T-helper 2 cell treated with Interferon-gamma antibody and Interleukin-4, amounts not matched to agents 100 ng/mL and 5 ng/mL, for 36 hours (primary cell): ENCODE measurements at regions not wholly inside any gene's neighbourhood (a gene's known extent, or its start where the extent isn't known, plus 50 kb on each side); places are given as distances from the start of the nearest gene placed in this dataset.
"Not testable (repeated sequence)": the region's sequence is repeated elsewhere in the genome, so short reads cannot be mapped to it uniquely, and the experiment has no call there.

Experiments
- intact Hi-C: fragments of 100-400 bp; cut with micrococcal nuclease; formaldehyde crosslinking; loops from one replicate; pipeline ENCODE4 v1.15.1; 2023

GRCh38 chr22:19659805-19660345, 54.4 kb upstream of the SEPTIN5 start:
- intact Hi-C loops: no loop called here

- intact Hi-C loops: not testable (repeated sequence)
These were observed 53.7 kb upstream of the SEPTIN5 start for GRCh38 chr22:19660583-19660982.

- intact Hi-C loops: no loop called here
These were observed 53.1 kb upstream of the SEPTIN5 start for GRCh38 chr22:19661156-19661555.

- intact Hi-C loops: not testable (repeated sequence)
These were observed 52.1 kb upstream of the SEPTIN5 start for GRCh38 chr22:19662049-19662684.

DNA sequence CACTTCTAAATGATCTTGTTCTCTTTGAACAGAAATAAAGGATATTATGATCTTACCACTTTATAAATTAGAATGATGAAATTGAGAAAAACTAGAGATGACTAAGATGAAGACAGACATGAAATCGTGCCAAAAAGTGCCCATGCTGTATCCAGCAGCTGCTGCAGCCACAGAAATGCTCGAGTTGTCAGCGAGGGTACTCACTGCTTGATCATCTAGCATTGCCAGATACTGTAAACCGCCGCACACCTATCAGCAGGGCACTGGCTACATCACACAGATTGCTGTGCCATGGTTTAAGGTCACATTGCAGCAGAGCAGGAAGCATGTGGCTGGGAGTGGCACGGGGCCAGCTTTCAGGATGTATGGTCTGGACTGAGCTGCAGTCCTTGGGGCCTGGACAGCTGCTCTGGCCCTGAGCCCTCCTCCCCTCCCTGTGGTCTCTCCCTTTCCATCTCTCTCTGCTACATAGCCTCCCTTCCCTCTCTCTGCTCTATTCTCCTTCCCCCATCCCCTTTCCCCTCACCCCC, 51.0 kb upstream of the SEPTIN5 start:
- intact Hi-C loops: no loop called here

GRCh38 chr22:19663821-19664355, 50.4 kb upstream of the SEPTIN5 start:
- intact Hi-C loops: no loop called here

DNA sequence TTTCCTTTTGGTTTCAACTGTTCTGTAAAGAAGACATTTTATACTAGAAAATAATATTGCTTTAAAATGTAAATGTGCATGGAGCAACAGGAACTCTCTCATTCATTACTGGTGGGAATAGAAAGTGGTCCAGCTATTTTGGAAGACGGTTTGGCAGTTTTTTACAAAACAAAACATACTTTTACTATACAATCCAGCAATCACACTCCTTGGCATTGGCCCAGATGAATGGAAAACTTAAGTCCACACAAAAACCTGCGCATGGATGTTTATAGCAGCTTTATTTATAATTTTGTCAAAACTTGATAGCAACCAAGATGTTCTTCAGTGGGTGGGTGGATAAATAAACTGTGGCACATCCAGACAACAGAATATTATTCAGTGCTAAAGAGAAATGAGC, 49.9 kb upstream of the SEPTIN5 start:
- intact Hi-C loops: no loop called here
